Activated T-cell treated with anti-CD3 and anti-CD28 coated beads, Interleukin-2, amount 50 U/mL, for 72 hours (primary cell): ENCODE measurements at regions not wholly inside any gene's neighbourhood (a gene's known extent, or its start where the extent isn't known, plus 50 kb on each side); places are given as distances from the start of the nearest gene placed in this dataset.
"Not testable (repeated sequence)": the region's sequence is repeated elsewhere in the genome, so short reads cannot be mapped to it uniquely, and the experiment has no call there.

ENCODE experiments used
- ATAC-seq, 2 donors: fragments of 150-1000 bp; cut with Tn5 transposase; replicated peaks in 1 of 2; 2 replicates each; pipeline ENCODE4 v1.10.0; 2021; ENCODE audit warnings: moderate library complexity in 2 of 2, mild to moderate bottlenecking in 1 of 2
- DNase-seq, 2 donors: peaks; one replicate each; pipeline ENCODE4 v3.0.0; 2021 to 2022; ENCODE audit warnings: mixed read lengths in 1 of 2
- H3K27ac Mint-ChIP-seq: one replicate; pipeline ENCODE4 v1.8.0; 2022; ENCODE audit warnings: mild to moderate bottlenecking, moderate library complexity, mixed read lengths
- H3K27me3 Mint-ChIP-seq: one replicate; pipeline ENCODE4 v1.8.0; 2022; ENCODE audit warnings: low read depth, mixed read lengths
- H3K36me3 Mint-ChIP-seq, 2 donors: one replicate each; pipeline ENCODE4 v1.8.0; 2022; ENCODE audit warnings: mixed read lengths in 2 of 2, mild to moderate bottlenecking in 1 of 2; ENCODE audit not compliant: insufficient read depth in 2 of 2
- H3K4me1 Mint-ChIP-seq: one replicate; pipeline ENCODE4 v1.8.0; 2022; ENCODE audit warnings: low read depth, mixed read lengths
- H3K4me3 Mint-ChIP-seq, 2 donors: one replicate each; pipeline ENCODE4 v1.8.0; 2022; ENCODE audit warnings: mild to moderate bottlenecking in 2 of 2, mixed read lengths in 2 of 2, moderate library complexity in 2 of 2
- H3K9me3 Mint-ChIP-seq, 2 donors: one replicate each; pipeline ENCODE4 v1.8.0; 2022; ENCODE audit warnings: mixed read lengths in 2 of 2

DNA sequence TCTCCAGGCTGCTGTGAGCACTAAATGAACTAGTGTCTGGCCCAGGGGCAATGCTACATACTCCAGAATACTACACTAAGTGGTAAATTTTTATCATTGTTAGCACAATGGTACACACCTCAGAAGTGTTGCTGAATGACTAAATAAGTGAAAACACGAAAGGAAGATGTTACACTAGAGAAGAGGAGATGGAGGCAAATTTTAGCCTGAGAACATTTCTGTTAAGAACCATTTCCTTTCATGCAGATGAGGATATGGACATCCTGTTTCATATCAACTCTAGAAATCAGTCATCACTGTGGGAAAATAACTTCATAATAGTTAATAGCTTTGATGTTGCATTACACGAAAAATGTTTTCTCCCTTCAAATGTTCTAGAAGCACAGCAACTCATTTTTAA is 117.6 kb upstream of the STK17B start:
- peak overlapping the region; percentile 92 for H3K27ac Mint-ChIP-seq
- ATAC-seq = peak; percentile 61 to 66
- H3K36me3 Mint-ChIP-seq = no peaks in the 10 kb centered on the region

DNA sequence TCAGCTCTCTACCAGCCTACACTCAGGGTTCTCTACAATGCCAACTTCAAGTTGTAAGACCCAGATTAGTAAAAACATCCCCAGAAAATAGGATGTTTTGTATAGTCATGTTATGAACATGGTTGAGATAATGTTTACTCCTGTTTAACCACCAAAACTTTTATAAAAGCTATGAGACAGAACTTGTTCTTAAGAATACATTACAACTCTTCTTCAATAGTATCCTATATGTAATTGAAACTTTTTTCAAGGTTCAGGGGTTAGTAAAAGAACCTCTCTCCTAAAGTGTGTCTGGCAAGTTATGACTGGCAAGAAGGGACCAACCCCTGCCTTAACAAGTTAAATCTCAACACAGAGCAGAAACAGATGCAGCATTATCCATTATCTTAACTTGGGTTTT is 118.8 kb upstream of the STK17B start:
- Mint-ChIP-seq H3K9me3 (peaks cover 0 to 1% of the 10 kb centered on the region in 2 donors), H3K27me3 (no peaks in the 10 kb centered on the region), H3K4me1 (peaks cover 75% of the 10 kb centered on the region), H3K4me3 (peak overlapping the region; percentile 10 to 73), H3K27ac (peak overlapping the region; percentile 50), H3K36me3 (no peaks in the 10 kb centered on the region)
- DNase-seq (no peak), ATAC-seq (peak; percentile 77 to 79)

More for the DNA sequence above, 117.6 kb upstream of the STK17B start:
- H3K27me3 Mint-ChIP-seq = no peaks in the 10 kb centered on the region
- H3K4me3 Mint-ChIP-seq = peak overlapping the region; percentile 49 to 77
- peaks cover 81% of the 10 kb centered on the region for H3K4me1 Mint-ChIP-seq
- H3K9me3 Mint-ChIP-seq = peaks cover 0 to 1% of the 10 kb centered on the region in 2 donors
- DNase-seq = no peak

DNA sequence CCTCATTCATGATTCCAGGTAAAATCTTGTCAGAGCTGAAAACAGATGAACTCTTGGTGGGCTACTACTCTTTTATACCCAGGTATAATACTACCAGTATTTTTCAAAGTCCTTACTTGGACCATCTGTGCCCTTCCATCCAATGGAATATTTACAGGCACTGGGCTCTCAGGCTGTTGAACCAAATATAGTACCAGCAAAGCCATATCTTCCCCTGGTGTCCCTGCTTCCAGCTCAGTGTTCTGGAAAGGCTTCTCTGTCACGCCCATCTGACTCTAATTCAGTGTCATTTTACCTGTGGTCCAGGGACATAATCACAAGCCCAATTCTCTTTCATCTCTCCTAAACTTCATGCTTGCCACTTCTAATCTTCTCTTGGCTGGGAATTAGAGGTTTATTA is 119.2 kb upstream of the STK17B start:
- Mint-ChIP-seq H3K9me3 (peaks cover 0 to 1% of the 10 kb centered on the region in 2 donors), H3K27ac (no peak overlapping the region), H3K4me1 (peaks cover 71% of the 10 kb centered on the region), H3K27me3 (no peaks in the 10 kb centered on the region), H3K4me3 (peak overlapping the region in 1 of 2 donors; percentile 73), H3K36me3 (no peaks in the 10 kb centered on the region)
- DNase-seq = no peak
- ATAC-seq = no peak

DNA sequence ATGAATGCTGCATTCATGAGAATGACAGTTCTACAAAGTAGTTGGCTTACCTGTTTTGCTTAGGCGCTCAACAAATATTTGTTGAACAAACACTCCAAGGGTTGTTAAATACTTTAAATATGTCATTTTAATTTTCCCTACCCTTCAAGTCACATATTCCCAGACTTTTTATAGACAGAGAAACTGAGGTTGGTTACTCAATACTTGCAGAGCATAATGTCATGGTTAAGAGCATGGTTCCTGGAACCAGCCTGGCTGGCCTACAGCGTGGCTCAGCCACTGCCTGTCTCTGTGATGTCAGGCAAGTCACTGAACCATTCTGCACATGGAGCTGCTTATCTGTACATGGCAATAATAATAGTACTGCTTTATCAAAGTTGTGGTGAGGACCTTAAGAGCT is 120.0 kb upstream of the STK17B start:
- Mint-ChIP-seq H3K27me3 (no peaks in the 10 kb centered on the region), H3K9me3 (peaks cover 0 to 1% of the 10 kb centered on the region in 2 donors), H3K27ac (peak overlapping the region; percentile 22), H3K36me3 (no peaks in the 10 kb centered on the region), H3K4me3 (peak overlapping the region in 1 of 2 donors; percentile 60), H3K4me1 (peaks cover 67% of the 10 kb centered on the region)
- peak in 1 of 2 donors; percentile 16 for ATAC-seq
- peak in 1 of 2 donors; percentile 19 for DNase-seq

DNA sequence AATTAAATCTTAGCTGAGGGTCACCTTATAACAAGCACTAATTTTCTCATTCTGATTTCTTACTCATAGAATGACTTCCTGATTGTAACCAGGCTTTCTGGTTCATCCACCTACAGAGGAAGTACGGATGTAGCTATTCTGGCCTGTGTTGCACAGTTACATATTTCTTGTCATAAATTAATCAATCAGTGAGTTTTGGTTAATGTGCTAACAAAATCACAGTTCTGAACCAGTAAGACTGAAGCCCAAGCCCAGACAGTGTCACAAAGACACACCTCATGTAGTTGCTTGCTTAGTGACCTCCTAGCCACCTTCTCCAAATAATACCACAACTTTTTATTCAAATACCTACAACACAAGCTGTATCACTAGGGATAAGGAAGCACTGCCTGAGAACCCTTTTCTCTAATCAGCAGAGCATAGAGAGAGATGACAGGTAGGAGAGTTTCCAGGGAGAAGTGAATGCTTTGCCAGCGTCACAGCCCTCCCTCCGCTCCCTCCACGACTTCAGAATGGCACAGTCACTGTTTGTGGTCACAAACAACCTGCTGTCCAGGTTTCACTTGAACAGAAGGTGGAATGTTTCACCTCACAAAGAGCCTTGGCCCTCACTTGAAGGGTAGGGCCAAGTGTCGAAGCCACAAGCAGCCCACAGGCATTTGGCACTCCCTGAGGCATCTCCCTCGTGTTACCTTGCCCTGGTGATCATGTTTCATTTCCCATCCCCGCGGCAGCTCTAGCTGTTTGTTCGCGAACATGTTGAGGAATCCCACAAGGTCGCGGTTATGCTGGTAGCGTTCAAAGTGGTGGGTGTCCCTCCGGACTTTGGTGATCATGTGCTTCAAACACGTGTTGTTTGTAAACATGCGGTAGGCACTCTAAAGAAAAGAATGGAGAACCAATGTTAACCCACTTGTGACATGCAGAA is 120.8 kb upstream of the STK17B start:
- Mint-ChIP-seq H3K4me3 (peak overlapping the region in 1 of 2 donors; percentile 60), H3K36me3 (no peaks in the 10 kb centered on the region), H3K4me1 (peaks cover 59% of the 10 kb centered on the region), H3K27ac (peak overlapping the region; percentile 41), H3K9me3 (peaks cover 0 to 1% of the 10 kb centered on the region in 2 donors), H3K27me3 (no peaks in the 10 kb centered on the region)
- DNase-seq (no peak), ATAC-seq (no peak)

GRCh38 chr2:196293751-196294515 is 122.6 kb upstream of the STK17B start:
- ATAC-seq = no peak
- Mint-ChIP-seq H3K27ac (no peak overlapping the region), H3K9me3 (peaks cover 0 to 1% of the 10 kb centered on the region in 2 donors)

DNA sequence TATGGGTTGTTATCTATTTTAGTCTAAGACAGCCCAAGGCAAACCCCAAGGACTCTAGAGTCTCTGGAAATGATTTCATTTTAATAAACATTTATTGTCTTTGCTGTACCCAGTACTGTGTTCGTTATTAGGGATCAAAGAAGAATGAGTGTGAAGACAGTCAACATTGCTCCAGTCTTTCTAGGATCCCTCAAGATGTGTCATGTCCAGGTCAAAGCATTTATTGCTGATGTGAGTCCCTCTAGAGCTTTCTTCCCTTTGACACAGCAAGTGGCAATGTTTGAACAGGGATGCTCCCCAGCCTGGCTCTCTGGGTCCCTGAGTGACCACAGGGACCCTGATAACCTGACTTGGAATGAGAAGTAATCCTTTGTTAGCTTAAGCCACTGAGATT is 123.1 kb upstream of the STK17B start:
- H3K36me3 Mint-ChIP-seq = no peaks in the 10 kb centered on the region
- no peak for DNase-seq
- peaks cover 37% of the 10 kb centered on the region for H3K4me1 Mint-ChIP-seq
- H3K27ac Mint-ChIP-seq = peak overlapping the region; percentile 72
- H3K9me3 Mint-ChIP-seq = peaks cover 0 to 1% of the 10 kb centered on the region in 2 donors
- H3K4me3 Mint-ChIP-seq = no peak overlapping the region
- H3K27me3 Mint-ChIP-seq = no peaks in the 10 kb centered on the region
- no peak for ATAC-seq

More at GRCh38 chr2:196293751-196294515, 122.6 kb upstream of the STK17B start:
- Mint-ChIP-seq H3K4me3 (no peak overlapping the region), H3K27me3 (no peaks in the 10 kb centered on the region), H3K36me3 (no peaks in the 10 kb centered on the region), H3K4me1 (peaks cover 42% of the 10 kb centered on the region)
- no peak for DNase-seq

- Mint-ChIP-seq H3K27me3 (no peaks in the 10 kb centered on the region), H3K4me3 (no peak overlapping the region), H3K9me3 (peaks cover 0 to 1% of the 10 kb centered on the region in 2 donors), H3K27ac (peak overlapping the region; percentile 72), H3K36me3 (no peaks in the 10 kb centered on the region), H3K4me1 (peaks cover 33% of the 10 kb centered on the region)
- ATAC-seq (no peak), DNase-seq (no peak)
Observed at GRCh38 chr2:196295005-196295404, 123.6 kb upstream of the STK17B start.

GRCh38 chr2:196298106-196298723 is 126.8 kb upstream of the STK17B start:
- ATAC-seq, DNase-seq, H3K36me3 Mint-ChIP-seq, H3K27me3 Mint-ChIP-seq, H3K9me3 Mint-ChIP-seq, H3K4me3 Mint-ChIP-seq, H3K27ac Mint-ChIP-seq, H3K4me1 Mint-ChIP-seq: not testable (repeated sequence)

DNA sequence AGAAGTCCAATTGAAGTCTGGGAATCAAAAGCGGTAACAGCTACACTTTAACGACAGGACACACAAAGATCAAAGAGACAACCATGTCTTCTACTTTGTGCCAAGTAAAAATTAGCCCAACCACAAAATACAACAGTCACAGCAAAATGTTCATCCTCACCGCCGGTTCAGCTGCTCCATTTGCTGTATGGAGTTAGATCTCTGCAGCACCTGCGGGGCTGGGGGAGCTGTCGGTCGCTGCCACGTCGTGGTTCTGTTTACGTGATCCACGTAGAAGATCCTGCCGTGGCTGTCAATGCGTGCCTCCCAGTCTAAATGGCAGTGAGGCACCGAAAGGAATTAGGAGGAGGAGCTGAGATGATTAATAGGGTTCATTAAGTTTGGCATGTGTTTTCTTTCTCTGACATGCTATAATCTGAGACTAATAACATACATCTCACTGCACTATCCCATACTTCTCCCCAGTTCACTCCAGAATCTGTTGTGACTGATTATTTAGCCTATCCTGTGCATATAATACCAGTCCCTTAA is 136.5 kb upstream of the STK17B start:
- DNase-seq (no peak), ATAC-seq (no peak)
- Mint-ChIP-seq H3K36me3 (no peaks in the 10 kb centered on the region), H3K4me1 (no peaks in the 10 kb centered on the region), H3K27ac (no peak overlapping the region), H3K4me3 (no peak overlapping the region), H3K27me3 (peaks cover 8% of the 10 kb centered on the region), H3K9me3 (peaks cover 0 to 2% of the 10 kb centered on the region in 2 donors)

GRCh38 chr2:196309691-196310090 is 138.3 kb upstream of the STK17B start:
- no peak overlapping the region for H3K27ac Mint-ChIP-seq
- no peak overlapping the region for H3K4me3 Mint-ChIP-seq
- H3K27me3 Mint-ChIP-seq = peaks cover 8% of the 10 kb centered on the region
- ATAC-seq (no peak), DNase-seq (no peak)
- no peaks in the 10 kb centered on the region for H3K9me3 Mint-ChIP-seq
- peaks cover 10% of the 10 kb centered on the region for H3K4me1 Mint-ChIP-seq
- no peaks in the 10 kb centered on the region for H3K36me3 Mint-ChIP-seq

GRCh38 chr2:196314157-196314556 is 142.8 kb upstream of the STK17B start:
- ATAC-seq (peak; percentile 42 to 56), DNase-seq (no peak)
- H3K4me1 Mint-ChIP-seq = peaks cover 18% of the 10 kb centered on the region
- H3K27ac Mint-ChIP-seq = no peak overlapping the region
- peaks cover 4% of the 10 kb centered on the region for H3K27me3 Mint-ChIP-seq
- no peak overlapping the region for H3K4me3 Mint-ChIP-seq
- H3K36me3 Mint-ChIP-seq = no peaks in the 10 kb centered on the region
- H3K9me3 Mint-ChIP-seq = no peaks in the 10 kb centered on the region
